ENCODE measurements at regions not wholly inside any gene's neighbourhood (a gene's known extent, or its start where the extent isn't known, plus 50 kb on each side); places are given as distances from the start of the nearest gene placed in this dataset.
"Not testable (repeated sequence)": the region's sequence is repeated elsewhere in the genome, so short reads cannot be mapped to it uniquely, and the experiment has no call there.

DNA sequence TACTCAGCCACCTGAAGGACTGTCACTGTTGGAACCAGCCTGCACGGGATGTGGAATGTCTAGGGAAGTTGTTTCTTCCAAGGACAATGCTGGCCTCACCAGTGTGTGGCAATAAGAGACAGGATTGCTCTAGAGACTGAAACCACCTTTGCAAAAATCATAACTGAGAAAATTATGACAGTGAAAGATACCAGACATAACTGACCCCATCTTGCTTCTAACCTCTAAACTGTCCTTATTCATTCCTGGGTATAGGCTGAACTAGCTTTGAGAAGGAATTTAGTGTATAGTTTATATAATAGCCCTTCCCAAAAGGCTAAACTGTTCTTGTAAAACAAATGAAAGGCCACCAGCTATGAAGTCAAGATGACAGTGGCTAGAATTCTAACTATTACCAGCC, 83.6 kb downstream of the IER5 start:
- no peak for DNase-seq (ENCODE audit: low read depth)

DNA sequence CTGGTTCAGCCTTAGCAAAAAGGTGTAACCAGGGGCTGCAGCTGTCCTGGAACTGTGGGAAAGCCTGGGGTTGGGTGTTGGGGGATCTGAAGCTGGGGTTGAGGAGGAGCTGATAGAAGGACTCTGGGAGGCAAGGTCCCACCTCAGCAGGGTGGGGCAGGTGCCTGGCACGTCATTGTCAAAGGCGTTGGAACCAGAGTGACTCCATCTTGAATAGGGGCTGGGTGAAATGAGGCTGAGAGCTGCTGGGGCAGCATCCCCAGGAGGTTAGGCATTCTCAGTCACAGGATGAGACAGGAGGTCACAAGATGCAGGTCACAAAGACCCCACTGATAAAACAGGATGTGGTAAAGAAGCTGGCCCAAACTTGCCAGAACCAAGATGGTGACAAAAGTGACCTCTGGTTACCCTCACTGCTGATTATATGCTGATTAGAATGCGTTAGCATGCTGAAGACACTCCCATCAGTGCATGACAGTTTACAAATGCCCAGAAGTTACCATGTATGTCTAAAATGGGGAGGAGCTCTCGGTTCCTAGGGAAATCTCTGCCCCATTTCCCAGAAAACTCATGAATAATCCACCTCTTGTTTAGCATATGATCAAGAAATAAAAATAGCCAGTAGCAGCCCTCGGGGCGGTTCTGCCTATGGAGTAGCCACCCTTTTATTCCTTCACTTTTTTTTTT, 85.4 kb downstream of the IER5 start:
- peak; percentile 67 for DNase-seq (ENCODE audit: low read depth)

DNA sequence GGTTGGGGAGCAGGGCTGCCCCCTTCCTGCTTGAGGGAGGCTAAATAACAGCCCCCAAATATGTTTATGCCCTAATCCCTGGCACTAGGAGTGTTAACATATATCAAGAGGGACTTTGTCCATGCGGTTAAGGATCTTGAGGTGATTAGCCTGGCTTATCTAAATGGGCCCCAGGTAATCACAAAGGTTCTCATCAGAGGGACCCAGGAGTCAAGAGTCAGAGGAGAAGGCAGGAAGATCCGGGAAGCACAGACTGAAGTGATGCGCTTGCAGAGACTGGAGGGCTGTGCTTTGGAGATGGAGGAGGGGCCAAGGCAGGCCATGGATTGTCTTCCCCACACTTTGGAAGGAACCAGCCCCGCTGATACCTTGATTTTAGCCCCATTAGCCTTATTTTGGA, 86.4 kb downstream of the IER5 start:
- DNase-seq (ENCODE audit: low read depth) = no peak

DNA sequence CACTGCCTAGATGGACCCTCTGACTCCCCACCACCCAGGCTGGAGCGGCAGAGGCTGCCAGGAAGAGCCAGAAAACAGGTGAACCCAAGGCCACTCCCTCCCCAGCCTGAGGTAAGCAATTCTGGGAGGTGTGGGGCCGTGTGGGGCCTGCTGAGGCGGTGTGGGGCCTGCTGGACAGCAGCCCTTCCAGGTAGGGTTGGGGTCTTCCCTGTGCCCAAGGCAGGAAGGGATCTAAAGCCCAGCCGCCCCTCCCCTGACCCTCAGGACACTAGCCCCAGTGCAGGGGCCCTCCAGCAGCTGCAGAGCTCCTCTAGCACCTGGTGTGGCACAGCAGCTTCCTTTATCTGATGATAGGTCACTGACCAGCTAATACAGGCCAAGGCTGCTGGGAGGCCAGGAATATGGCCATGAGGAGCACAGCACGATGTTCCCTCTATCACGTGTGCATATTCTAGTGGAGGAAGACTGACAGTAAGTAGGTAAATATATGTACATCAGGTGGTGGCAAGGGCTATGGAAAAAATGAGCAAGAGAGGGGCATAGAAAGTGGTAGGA, 86.9 kb downstream of the IER5 start:
- DNase-seq (ENCODE audit: low read depth) = no peak

DNA sequence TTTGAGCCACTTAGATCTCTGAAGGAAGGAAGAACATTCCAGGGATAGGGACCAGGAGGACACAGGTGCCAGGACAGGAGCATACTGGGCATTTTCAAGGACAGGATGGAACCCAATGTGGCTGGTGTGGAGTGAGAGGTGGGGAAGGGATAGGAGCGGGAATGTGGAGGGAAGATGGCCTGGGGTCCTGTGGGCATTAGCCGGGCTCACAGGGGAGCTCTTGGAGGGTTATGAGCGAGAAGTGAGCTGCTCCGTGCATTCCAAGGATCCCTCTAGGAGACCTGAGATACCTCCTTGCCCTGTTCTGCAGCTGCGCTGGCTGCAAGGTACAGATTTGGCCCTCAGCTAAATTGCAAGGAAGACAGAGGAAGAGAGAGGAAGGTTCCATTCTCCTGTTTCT, 87.5 kb downstream of the IER5 start:
- DNase-seq (ENCODE audit: low read depth) = no peak

DNA sequence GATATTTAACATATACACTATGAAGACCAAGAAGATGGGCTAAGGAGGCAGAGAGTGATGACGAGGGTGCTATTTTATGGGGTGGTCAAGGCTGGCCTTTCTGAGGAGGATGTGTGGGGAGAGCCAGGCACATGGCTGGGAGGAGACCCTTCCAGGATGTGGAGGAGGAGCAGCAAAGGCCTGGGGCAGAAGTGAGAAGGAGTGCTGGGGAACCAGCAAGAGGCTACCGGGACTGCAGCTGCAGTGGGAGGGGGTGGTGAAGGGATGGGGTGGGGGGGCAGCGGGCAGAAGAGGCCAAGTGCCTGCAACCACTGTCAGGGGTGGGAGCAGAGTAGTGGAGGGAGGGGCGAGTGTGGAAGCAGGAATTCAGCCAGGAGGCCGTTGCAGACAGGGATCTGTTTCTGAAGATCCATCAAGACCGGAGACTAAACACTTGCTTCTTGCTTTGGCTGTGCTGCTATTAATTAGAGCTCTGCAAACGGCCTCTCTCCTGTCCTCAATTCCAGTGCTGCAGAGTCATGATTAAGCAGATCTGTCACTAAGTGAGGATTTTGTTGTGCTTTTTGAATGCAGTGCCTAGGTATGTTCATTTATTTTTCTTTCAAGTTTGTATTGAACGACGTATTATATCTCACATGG, 89.9 kb downstream of the IER5 start:
- DNase-seq (ENCODE audit: low read depth) = no peak

DNA sequence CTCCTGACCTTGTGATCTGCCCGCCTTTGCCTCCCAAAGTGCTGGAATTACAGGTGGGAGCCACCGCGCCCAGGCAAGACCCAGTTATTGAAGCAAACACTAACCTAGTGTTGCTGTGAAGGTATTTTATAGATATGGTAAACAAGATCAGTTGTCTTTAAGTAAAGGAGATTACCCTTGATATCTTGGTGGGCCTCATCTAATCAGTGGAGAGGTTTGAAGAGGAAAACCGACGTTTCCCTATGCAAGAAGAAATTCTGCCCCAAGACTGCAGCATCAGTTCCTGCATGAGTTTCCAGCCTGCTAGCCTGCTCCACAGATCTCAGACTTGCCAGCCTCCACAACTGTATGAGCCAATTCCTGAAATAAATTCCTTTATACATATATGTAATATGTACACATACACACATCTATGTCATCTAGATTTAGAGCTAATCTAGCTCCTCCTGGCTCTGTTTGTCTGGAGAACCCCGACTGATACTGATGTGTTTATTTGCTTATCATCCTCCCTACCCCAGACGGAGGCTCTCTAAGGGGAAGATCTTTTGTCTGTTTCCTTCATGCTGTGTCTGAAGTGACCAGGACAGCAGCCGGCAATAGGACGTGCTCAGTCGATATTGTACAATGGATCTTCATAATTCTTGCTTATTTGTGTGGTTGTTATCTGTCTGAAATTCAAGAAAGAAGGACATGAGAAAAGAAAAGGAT, 90.9 kb downstream of the IER5 start:
- DNase-seq (ENCODE audit: low read depth) = no peak

DNA sequence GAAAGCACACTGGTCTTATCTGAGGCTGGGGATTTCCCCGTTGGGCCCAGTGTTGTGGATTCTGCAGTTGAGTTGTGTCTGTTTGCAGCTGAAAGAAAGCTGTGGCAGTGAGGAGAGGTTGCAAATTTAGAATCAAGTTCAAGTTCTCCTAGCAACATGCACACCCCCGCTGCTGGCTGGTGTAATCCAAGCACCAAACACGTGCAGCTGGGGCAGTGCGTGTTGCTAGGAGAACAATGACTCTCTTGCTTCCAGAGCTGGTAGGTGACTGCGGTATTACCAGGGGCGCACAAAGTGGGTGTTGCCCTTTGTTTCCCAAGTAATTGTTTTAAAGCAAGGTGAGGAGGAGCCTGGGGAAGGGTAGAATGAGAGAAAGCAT, 91.5 kb downstream of the IER5 start:
- DNase-seq (ENCODE audit: low read depth) = peak; percentile 19

DNA sequence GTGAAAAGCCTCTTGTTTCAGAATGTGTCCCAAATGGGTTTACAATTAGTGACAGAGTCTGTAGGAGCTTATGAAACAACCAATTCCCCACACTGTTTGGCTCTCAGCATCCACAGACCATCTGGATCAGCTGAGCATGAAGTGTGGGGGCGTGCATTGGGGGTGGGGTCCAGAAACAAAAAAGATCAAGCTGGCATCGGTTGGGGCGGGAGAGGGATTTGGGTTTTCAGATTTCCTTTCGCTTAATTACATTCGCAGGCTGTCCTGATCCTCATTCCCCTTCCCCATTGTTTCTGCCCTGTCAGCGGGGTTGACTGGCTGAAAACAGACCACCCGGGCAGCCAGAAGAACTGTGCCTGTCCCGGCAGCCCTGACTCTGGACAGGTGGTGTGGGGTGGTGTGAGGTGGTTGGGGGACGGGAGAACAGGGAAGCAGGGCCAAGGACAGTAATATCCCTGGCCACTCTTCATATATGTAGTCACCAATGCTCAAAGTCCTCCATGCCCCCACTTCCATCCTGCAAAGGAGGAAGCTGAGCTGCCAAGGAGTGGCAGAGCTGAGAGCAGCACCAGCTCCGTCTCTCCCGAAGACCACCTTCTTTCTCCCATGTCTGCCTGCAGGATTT, 92.0 kb downstream of the IER5 start:
- DNase-seq (ENCODE audit: low read depth) = no peak

DNA sequence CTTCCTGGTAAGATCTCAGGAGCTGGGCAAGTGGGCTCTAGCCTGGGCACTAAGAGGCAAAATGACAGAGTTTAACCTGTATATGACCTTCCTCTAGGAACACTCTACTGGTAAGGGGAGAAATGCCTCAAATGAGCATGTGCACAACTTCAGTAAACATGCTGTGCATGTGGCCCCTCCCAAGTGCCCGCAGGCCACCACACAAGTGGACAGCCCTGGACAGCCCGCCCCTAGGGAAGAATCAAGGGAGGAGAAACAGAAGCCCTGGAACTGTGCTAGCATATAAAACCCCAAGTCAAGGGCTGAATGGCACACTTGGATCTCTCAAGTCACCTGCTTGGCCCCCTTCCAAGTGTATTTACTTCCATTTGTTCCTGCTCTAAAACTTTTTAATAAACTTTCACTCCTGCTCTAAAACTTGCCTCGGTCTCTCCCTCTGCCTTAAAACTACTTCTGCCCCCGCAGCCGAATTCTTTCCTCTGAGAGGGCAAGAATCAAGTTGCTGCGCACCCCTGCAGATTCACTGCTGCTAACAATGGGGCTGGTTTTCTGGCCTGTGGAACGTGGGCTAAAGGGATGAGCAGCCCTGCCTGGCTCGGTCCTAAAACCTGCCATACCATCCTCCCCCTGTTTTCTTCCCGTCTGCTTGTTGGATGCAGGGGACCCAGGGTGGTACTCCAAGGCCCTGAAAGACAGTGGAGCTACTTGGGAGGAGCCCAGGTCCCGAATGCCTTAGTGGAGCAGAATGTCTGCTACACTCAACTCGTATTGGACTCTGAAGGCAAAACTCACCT, 93.5 kb downstream of the IER5 start:
- DNase-seq (ENCODE audit: low read depth) = no peak

DNA sequence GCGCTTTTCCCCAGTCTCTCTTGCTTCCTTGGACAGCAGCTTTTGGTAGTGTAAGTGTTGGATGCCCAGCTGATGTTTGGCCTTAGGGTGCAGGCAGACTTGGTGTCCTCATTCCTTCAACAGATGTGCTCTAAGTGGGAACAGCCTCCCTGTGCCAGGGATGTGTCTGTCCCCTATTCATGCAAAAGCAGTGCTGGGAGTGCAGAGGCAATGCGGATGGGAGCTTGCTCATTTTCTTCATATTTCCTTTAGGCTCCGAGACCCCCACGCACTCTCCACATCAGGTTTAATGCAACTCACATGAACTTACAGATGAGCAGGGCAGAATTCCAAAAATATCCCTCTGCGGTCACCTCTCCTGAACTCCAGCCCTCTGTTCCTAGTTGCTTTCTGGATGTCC, 96.1 kb downstream of the IER5 start:
- no peak for DNase-seq (ENCODE audit: low read depth)

DNA sequence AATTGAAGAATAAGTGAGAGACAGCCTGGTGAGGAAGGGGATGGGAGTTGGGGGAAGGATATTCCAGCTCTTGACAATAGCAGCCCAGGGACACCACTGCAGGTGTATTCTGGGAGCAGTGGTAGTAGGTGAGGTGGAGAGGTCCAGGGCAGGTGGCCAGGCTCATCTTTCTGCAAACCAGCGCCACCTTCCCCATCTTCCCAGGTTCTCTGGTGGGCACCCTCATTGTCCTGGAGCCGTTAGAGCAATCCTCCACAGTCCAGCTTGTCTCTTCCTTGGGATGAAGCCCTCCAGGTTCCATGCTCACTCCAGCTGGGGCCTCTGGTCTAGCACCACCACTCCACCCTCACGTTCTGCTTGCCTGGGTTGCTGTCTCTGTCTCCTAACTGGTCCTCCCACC, 97.0 kb downstream of the IER5 start:
- DNase-seq (ENCODE audit: low read depth) = no peak

DNA sequence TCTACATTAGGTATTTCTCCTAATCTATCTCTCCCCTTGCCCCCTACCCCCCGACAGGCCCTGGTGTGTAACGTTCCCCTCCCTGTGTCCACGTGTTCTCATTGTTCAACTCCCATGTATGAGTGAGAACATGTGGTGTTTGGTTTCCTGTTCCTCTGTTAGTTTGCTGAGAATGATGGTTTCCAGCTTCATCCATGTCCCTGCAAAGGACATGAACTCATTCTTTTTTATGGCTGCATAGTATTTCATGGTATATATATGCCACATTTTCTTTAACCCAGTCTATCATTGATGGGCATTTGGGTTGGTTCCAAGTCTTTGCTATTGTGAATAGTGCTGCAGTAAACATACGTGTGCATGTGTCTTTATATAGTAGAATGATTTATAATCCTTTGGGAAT, 97.6 kb downstream of the IER5 start:
- DNase-seq (ENCODE audit: low read depth) = not testable (repeated sequence)

DNA sequence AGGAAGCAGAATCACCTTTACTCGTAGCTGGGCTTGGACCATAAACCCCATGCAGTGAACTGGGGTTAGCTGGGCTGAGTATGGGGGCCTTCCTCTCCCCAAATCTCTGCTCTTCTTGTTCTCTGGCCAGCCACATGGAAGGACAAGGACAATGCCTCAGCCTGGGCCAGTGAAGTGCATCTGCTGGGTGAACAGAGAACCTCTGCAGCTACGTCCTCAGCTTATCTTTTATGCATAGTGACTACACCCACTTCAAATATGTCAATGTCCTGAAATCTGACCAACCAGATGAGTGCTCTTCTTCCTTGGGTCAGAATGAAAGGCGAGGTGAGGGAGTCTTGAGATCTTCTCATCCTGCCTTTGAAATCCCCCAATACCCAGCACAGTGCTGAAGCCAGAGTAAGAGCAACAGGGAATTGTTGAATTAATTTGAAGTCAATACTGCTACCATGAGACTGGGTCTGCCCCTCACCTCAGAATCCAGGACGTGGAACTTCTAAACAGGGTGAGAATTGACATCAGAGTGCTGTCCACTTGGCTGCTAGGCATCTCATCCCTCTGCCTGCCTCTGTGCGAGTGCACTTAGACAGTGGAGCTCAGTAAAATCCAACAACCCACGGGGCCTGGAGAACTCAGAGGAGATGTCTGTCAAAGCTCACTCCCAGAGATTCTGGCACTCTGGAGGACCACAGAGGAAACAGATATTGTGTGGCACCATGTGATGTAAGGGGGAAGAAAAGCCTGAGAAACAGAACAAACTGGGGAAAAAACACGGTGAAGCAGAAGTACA, 99.0 kb downstream of the IER5 start:
- DNase-seq (ENCODE audit: low read depth) = no peak

DNA sequence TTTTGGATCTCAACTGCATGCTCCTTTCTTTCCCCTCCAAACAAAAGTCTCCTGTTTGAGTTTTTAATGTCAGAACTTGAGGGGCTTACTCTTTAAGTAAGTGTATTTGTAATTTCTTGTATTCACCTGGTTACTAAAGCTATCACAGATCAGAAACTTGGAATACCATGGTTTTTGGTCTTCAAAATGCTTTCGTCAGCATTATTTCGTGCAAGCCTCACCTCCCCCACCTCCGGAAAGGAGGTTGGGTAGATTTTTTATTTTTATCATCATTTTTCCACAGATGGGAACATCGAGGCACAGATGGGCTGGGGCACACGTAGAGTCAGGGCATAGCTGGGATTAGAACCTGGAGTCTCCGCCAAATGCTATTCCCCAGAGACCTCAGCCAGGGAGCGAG, 100.7 kb downstream of the IER5 start:
- DNase-seq (ENCODE audit: low read depth) = no peak

DNA sequence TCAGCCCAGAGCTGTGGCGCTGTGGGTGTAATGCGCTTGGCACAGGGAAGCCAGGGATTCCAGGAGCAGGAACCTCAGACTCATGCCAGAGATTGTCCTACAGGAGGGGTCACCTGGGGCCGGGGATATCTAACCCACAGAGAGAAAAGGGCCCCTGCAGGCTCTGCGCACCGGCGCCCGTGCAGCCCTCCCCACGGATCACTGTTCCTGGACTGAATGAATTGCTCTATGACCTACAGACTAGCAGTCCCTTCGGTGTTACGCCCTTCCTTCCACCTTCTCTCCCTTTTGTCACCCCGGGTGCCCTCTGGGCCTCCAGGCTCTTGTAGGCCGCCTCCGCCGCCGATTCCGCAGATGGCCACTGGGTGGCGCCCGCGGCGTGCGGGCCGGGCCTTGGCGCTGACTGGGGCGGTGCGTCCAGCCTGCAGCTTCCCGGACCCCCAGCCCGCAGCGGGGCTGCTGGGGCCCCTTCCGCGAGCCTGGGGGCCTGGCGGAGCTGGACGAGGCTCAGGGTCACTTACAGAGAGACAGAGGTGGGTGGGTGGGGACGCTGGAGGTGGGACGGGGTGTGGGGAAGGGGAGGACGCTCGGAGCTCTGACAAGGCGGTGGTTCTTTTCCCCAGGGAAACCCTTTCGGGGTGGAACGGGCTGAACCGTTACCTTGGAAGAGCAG, 101.3 kb downstream of the IER5 start:
- peak; percentile 51 for DNase-seq (ENCODE audit: low read depth)

DNA sequence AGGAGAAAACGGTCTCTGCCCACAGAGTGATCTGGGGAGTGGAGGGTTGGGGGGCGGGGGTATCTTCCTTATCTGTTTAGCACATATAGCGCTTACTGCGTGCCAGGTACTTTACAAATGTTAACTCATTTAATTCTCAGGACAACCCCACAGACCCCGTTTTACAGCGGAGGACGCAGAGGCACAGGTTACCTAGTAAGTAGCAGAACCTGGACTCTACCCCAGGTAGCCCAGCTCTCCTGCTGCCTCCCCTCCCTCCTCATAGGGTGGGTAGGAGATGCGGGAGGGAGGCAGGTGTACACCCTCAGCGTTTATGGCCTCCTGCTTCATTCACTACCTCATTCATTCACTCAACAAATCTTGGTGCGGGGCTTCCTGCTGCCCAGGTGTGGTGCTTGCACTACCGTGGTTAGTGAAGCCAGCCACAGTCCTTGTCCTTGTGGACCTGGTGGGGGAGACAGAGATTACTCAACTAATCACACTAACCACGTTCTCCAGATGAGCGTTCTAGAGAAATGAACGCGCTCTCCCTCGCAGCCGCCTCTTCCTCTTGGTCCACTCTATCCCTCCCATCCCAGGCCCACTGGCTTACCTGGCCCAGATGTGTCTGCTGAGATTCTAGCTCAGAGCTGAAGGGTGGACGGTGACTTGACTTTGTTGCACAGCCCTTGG, 102.0 kb downstream of the IER5 start:
- DNase-seq (ENCODE audit: low read depth) = no peak

DNA sequence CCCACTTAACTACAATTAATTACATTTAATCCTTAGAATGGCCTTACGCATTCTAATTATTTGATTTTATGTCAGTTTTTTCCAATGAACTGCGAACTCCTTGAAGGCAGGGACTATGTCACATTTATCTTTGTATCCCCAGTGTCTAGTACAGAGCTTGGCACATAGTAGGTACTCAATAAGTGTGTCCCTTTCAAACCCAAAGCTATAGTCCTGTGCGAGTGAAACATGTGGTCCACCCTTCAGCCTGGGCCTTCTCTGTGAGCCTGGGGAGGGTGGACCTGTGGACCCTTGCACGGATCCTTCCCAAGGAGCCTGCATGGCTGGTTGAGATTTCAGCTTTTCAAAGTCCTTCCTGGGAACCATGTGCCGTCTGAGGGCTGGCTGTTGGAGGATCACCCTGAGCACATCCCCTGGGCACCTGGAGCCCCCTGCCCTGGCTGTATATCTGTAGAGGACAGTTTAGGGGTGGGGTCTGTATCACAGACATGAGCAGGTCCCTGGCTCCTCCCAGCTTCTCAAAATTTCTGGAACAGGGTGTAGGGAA, 103.1 kb downstream of the IER5 start:
- no peak for DNase-seq (ENCODE audit: low read depth)

DNA sequence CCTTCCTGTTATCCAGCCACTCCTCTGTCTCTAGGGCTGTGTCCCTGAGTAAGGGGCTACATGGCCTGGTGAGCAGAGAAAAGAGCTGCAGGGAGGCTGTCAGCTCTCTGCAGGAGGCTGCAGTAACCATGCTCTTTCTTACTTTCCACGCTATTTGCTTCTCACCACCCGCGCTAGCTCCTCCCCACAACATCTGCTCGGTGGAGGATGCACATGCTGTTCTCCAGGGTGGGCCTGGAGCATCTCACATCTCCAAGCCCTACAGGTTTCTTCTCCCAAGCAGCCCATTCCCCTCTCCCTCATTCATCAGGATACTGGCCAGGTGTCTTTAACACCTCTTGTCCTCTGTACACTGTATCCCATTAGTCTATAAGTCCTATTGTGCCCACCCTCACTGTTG, 103.8 kb downstream of the IER5 start:
- no peak for DNase-seq (ENCODE audit: low read depth)

All from ELR (cell line).